ENCODE measurements at regions not wholly inside any gene's neighbourhood (a gene's known extent, or its start where the extent isn't known, plus 50 kb on each side); places are given as distances from the start of the nearest gene placed in this dataset.
"Not testable (repeated sequence)": the region's sequence is repeated elsewhere in the genome, so short reads cannot be mapped to it uniquely, and the experiment has no call there.

DNA sequence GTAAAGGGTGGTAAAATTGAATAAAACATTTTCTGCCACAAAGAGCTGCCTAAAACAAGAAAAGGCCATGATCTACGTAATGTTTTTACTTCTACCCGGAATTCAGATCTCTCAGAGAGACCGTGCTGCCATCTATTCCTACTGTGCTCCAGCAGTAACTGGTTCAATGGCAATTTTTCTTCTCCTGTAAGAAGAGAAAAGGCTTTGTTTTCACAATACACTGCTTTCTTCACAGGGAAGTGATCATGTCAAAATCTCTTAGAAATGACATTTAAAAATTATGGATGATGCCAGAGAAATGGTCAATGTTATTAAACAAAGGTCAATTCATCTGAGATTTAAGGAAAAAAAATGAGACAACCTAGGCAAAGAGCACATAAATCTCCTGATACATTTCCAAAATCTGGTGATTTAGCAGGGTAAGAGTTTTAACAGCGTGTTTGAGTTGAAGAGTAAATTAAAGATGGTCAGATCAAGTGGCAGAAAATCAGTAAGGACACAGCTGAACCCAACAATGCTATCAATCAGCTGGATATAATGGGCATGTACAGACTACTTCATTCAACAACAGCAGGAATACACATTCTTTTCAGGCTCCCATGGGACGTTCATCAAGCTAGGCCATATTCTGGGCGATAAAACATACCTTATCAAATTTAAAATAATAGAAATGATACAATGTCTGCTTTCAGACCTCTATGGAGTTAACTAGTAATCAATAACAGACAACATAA lies 523.1 kb downstream of the CHSY3 start:
- no peak for DNase-seq

DNA sequence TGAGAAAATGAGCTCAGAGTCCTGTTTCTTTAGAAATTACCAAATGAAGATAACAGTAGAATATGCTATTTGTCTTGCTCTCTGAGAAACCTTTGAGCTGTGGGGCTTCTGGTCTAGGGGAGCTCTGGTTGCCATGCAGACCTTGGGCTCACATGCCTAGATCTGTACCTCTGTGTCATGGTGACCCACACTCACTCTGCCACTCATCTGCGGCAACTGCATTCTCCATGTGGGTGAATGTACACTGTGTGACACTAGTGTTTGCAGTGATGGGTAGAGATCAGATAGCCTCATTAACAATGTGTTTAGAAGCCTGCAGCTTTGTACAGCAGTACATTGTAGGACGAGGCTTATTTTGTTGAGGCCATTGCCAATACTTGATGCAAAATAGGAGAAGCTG lies 521.2 kb downstream of the CHSY3 start:
- DNase-seq, result no peak

DNA sequence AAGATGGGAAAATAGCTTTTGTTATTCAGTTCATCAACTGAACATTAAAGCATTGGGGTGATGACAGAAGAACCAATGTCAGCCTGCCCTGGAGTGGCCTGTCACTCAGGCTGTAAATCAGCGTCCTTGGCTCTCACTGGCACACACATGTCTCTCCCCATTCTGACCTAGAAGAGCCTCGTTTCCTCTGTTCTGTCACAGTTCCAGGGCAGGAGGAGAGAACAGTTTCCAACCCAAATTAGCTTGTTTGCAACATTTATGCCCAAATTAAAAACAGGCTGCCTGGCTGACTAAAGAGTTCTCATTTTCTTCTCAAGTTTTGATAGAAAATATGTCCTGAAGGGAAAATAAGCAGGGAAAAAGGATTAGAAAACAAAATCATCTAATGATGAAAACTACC lies 520.1 kb downstream of the CHSY3 start:
- no peak for DNase-seq

DNA sequence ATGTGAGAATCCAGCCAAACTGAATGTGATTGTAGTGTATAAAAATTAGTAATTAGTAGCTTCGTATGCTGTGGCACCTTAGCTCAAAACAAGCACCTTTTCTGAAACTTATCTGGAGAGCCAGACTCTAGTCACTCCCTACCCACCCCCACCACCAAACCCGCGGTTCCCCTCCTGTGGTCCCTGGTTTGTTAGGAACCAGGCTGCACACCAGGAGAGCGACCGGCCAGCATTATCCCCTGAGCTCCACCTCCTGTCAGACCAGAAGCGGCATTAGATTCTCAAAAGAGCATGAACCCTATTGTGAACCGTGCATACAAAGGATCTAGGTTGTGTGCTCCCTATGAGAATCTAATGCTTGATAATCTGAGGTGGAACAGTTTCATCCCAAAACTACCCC lies 498.6 kb downstream of the CHSY3 start:
- no peak for DNase-seq

DNA sequence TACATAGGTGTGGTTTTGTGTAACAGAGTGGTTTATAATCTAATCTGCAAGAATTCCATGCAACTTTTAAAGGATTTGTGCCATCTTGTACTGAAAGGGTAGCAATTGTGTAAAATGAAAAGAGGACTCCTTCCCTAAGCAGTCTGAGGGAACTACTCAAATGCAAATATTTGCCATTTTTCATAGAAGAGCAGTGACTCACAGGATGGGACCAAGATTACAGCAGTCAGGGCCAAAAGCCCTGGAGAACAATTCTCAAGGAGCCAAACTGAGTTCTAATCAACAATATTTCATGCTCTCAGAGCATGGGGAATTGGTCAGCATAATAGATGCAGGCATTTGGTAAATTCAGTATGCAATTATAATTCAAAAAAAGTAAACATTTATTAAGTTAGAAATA lies 495.8 kb downstream of the CHSY3 start:
- DNase-seq, result no peak

DNA sequence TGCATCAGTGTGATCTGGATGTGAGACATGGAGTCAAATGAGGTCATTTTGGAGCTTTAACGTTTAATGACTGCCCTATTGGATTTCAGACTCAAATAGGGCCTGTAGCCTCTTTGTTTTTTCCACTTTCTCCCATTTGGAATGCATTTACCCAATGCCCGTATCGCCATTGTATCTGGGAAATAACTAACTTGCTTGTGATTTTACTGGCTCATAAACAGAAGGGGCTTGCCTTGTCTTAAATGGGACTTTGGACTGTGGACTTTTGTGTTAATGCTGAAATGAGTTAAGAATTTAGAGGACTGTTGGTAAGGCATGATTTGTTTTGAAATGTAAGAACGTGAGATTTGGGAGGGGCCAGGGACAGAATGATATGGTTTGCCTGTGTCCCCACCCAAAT lies 494.6 kb downstream of the CHSY3 start:
- DNase-seq, result no peak

DNA sequence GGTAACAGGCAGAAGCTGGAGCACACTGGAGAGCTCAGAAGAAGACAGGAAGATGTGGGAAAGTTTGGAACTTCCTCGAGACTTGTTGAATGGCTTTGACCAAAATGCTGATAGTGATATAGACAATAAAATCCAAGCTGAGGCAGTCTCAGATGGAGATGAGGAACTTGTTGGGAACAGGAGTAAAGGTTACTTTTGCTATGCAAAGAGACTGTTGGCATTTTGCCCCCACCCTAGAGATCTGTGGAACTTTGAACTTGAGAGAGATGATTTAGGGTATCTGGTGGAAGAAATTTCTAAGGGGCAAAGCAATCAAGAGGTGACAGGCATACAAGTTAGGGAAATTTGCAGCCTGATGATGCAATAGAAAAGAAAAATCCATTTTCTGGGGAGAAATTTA lies 493.5 kb downstream of the CHSY3 start:
- not testable (repeated sequence) for DNase-seq

DNA sequence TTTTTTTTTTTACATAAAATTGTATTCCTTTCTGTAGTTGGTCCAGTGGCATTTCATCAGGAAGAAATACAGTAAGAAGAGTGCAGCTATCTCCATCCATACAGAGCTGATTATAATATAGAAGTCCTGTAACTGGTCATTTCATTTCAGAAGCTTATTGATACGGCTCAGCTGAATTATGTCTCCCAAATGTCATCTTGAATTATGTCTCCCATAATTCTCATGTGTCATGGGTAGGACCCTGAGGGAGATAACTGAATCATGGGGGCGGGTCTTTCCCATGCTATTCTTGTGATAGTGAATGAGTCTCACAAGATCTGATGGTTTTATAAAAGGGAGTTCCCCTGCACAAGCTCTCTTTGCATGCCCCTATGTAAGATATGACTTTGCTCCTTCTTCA lies 492.9 kb downstream of the CHSY3 start:
- no peak for DNase-seq

DNA sequence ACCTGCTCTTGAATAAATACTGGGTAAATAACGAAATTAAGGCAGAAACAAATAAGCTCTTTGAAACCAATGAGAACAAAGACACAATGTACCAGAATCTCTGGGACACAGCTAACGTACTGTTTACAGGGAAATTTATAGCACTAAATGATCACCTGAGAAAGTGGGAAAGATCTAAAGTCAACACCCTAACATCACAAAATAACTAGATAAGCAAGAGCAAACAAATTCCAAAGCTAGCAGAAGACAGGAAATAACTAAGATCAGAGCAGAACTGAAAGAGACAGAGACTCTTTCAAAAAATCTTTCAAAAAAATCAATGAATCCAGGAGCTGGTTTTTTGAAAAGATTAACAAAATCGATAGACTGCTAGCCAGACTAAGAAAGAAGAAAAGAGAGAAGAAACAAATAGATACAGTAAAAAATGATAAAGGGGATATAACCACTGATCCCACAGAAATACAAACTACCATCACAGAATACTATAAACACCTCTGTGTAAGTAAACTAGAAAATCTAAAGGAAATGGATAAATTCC lies 487.5 kb downstream of the CHSY3 start:
- not testable (repeated sequence) for DNase-seq

DNA sequence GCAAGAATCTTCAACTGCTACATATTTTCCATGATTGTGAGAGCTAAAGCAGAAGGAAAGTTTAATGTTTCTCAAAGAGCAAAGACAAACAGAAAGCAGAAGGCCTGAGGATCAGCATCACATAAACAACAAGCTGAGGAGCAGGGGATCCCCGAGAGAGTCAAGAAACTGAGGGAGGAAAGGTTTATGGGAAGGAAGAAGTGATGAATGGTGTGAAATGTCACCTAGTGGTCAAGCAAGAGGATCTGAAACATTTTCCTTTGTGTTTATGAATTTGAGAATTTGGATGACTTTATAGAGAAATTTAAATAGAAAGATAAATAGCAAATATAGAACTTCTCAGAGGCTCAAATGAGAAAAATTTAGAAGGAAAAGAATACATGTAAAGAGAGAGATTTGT lies 481.9 kb downstream of the CHSY3 start:
- DNase-seq, result no peak

DNA sequence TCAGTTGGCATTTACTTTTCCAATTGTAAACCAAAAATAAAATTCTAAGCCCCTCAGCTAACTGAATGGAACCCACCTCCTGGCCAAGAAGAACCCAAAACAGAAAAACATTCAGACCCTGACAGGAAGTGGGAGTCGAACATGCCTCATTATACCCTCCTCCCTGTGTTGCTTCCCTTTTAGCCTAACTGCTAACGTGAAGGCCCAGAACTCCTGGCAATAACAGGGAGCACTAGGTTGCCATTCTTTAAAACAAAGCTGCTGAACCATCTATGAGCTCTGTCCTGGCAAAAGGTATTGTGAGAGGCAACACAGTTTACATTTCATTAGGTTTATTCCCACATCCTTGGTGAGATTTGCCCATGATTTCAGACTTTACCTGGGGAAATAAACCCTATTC lies 481.4 kb downstream of the CHSY3 start:
- DNase-seq, result no peak

DNA sequence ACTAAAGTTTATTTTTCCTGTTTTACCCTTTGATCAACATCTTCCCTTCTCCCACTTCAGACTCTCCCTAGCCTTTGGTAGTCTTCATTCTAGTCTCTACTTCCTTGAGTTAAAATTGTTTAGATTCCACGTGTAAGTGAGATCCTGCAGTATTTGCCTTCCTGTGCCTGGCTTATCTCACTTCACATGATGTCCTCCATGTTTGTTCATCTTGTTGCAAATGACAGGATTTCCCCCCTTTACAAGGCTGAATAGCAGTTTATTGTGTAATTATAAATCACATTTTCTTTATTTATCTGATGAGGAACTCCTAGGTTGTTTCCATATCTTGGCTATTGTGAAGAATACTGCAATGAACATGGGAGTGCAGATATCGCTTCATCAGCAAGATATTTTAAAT lies 461.7 kb downstream of the CHSY3 start:
- DNase-seq, result no peak

DNA sequence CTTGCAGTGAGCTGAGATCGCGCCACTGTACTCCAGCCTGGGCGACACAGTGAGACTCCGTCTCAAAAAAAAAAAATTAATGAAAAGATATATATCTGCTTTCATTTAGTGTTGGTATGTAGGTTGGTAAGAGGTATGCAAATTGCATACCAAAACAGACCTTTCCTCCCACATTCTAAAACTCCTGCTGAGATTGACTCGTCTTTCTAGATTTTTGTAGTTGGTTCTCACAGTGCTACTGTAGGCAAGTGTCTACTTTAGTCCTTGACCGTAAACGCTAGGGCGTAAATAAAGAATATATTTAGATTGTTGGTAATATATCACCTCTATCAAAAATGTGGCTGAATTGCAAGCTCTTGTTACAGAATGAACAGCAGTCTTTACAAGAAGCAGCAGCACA lies 445.9 kb downstream of the CHSY3 start:
- no peak for DNase-seq

DNA sequence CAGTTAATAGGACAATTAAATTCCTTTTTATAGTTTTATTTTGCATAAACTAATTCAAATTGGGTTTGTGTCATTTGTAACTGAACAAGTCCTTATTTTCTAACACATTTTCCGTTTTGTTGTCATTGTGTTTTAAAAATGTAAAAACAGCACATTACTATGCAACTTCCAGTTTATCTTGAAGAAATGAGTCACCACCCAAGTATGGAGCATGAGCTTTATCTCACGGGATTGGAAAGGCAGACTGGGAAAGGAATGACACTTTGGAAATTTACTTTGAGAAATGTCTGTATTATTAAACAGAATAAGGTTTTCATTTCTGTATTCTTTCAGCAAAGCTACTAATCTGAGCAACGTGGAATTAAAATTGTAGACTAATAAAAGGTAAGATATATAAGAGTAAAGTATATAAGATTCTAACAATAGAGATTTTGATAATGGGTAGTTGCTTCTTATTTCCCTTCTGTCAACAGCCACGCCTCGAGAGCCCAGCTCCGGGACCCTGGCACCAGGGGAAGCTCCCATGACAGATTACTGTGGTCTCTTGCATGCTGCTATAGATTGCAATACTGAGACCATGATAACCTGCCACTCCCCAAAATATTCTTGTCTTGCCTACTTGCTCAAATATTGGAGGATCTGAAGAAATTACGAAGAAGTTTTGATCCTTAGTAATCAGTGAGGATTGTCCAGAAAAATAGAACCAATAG lies 433.1 kb downstream of the CHSY3 start:
- DNase-seq, result no peak

DNA sequence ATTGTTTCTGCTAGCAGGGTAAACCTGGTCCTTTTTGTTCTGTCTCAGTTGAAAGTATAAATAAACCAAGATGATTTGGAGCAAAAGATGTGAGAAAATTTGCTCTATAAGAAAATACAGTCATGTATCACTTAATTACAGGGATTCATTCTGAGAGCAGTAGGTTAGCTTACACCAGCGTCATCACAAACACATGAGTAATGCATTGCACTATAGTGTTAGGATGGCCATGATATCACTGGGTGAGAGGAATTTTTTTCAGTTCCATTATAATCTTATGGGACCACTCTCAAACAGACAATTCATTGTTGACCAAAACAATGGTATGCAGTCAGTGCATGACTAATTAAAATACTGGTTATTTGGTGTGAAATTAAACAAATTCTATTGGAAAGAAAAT lies 430.9 kb downstream of the CHSY3 start:
- DNase-seq, result no peak

DNA sequence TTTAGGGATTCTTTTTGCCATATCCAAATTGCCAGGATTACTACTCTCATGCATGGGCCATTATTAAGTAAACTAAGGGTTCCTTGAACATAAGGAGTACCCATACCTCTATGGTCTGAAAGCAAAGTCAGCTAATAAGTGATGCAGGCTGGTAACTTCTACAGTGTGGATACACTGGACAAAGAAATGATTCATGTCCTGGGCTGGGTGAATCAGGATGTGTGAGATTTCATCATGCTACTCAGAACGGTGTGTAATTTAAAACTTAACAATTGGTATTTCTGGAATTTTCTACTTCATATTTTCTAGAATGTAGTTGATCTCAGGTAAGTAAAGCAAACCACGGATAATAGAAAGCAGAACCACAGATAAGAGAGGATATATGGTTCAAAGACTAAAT lies 428.8 kb downstream of the CHSY3 start:
- DNase-seq, result no peak

DNA sequence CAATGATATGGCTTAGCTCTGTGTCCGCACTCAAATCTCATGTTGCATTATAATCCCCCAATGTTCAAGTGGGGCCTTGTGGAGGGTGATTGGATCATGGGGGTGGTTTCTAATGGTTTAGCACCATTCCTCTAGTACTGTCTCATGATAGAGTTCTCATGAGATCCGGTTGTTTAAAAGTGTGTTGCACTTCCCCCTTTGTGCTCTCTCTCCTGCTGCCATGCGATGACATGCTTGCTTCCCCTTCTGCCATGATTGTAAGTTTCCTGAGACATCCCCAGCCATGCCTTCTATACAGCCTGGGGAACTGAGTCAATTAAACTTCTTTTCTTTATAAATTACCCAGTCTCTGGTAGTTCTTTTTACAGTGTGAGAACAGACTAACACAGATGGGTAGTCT lies 427.1 kb downstream of the CHSY3 start:
- DNase-seq, result no peak

DNA sequence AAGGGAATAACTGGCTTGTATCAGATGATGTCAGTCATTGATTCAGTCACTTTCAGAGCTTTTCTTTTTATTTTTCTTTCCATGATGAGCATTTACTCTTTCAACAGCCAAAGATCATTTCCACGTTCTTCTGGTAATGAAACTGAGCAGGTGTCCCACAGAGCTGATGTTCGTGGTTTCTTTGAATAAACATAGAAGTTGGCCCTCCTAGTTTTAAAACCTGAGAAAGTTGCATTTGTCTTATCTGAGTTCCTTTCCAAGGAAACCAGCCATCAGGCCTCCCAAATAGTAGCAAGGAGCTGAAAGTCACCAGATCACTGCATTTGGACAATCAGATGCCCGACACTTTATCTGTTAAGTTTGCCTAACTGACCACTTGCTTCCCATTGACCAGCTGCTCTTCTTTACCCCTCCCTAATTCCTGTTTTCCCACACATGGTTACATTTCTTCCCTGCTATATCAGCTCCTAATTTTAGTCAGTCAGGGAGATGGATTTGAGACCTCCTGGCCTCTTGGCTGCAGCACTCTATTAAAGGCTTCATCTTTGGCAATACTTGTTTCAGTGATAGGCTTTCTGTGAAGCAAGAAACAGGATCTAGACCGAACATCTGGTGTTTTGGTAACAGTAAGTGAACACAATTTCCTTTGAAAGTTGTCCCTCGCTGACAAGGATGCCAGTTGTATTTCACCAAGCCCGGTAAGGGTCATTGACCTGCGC lies 420.8 kb downstream of the CHSY3 start:
- DNase-seq, result no peak

DNA sequence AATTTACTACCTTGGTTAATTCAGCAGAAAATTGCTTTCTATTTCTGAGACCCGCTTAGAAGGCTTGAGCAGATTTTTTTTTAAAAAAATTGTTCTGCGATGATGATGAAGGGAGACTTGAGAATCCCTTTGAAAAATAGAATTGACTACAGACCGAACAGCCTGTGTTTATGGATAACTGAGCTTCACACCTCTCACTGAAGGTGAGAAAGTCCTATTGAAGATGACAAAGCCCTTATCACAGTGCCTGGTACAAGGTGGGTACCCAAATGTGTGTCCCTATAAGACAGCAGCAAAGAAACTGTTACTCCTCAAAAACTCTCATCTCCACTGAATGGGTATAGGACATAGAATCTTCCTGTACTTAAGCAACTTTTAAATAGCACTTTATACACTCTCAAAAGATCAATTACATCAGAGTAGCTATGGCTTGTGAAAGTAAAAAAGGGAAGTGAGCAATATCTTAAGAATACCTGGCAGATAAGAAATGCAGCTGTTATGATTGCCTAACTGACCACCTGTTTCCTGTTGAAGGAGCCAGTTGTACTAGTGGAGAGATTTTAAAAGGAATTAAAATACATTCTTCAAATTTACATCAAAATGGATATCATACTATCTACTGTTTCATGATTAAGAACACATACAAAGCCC lies 419.7 kb downstream of the CHSY3 start:
- no peak for DNase-seq

DNA sequence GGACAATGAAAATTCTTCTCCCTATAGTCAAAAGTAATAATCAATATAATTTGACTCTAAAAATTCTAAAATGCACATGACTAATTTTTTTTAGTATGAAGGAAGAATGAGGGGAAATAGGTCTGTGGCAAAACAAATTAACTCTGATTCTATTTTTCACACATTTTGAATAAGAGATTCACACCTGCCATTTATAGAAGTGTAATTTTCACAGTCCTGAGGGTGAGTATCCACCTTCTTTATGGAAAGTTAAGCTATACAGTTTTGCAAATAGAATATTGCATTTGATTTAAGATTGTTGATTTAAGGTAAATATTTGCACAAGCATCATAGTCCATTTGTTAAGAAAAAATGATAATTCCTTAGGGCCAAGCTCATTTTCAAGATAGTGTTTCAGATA lies 417.7 kb downstream of the CHSY3 start:
- DNase-seq, result no peak

DNA sequence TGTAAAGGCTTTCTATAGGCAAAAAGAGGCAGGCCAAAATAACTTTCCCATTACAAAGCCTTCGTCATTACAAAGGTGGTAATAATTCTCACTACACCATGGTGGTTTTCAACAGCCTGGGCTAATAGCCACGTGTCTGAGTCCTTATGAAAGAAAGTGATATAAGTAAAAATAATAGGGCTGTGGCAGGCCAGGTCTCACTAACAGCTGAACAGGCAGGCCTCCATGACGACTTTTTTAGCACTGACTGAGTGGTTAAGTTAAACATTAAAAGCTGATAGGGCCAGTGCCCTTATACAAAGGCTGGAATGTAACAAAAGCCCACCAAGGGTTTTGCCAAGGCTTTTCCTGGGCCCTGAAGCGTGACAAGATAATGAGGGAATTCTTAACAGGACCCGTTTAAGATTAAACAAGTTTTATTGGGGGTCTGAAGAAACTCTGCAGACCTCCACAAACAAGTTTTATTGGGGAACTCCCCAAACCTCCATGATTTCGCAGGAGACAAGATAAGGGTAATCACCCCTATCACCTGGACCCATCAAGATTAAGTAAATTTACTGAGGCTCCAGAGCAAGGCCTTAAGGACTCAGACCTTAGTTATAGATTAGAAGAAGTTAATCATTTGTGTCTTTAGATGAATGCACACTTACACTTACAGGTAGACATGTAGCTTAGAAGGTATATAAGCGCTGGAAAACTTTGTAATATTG lies 412.9 kb downstream of the CHSY3 start:
- no peak for DNase-seq

DNA sequence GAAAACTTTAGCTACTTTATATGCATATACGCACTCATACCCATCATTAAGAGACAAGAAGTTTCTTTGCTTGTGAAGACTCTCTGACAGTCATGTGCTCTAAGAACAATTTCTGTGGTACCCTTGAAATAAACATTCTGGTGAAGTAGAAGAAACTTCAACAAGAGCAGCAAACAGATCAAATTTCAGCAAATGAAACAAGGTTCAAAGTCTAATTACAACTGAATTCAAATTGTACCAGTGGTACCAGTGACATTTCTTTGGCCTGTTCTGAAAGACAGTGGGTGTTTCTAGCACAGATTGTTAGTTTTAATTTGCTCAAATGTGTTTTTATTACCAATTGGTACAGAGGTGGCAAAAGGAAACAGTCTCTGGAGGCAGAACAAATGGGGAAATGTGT lies 391.0 kb downstream of the CHSY3 start:
- DNase-seq, result no peak

DNA sequence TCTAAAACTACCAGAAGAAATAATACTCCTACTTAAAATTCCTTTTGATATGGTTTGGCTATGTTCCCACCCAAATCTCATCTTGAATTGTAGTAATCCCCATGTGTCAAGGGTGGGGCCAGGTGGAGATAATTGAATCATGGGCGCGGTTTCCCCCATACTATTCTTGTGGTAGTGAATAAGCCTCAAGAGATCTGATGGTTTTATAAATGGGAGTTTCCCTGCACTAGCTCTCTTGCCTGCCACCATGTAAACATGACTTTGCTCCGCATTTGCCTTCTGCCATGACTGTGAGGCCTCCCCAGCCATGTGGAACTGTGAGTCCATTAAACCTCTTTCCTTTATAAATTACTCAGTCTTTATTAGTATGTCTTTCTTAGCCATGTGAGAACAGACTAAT lies 390.5 kb downstream of the CHSY3 start:
- DNase-seq, result not testable (repeated sequence)
